SJCRH30 (cell line): ENCODE measurements at regions not wholly inside any gene's neighbourhood (a gene's known extent, or its start where the extent isn't known, plus 50 kb on each side); places are given as distances from the start of the nearest gene placed in this dataset.

ENCODE experiments used
- DNase-seq, 2 experiments: peaks; one replicate each; pipeline ENCODE4 v3.0.0-alpha.2; 2015 to 2020
- H3K27ac ChIP-seq: fragments of 250-450 bp; sonication (Bioruptor Pico); 2 replicates; pipeline ENCODE4 v1.5.1; 2020; ENCODE audit warnings: mild to moderate bottlenecking, moderate library complexity
- H3K27me3 ChIP-seq: fragments of 250-450 bp; sonication (Bioruptor Pico); 2 replicates; pipeline ENCODE4 v1.5.1; 2020; ENCODE audit warnings: mild to moderate bottlenecking, moderate library complexity
- H3K36me3 ChIP-seq: fragments of 250-450 bp; sonication (Bioruptor Pico); 2 replicates; pipeline ENCODE4 v1.5.1; 2020; ENCODE audit warnings: mild to moderate bottlenecking, moderate library complexity
- H3K4me1 ChIP-seq: fragments of 250-450 bp; sonication (Bioruptor Pico); 2 replicates; pipeline ENCODE4 v1.5.1; 2020; ENCODE audit warnings: mild to moderate bottlenecking, moderate library complexity
- H3K4me3 ChIP-seq: fragments of 250-450 bp; sonication (Bioruptor Pico); 2 replicates; pipeline ENCODE4 v1.5.1; 2020; ENCODE audit warnings: mild to moderate bottlenecking, moderate library complexity
- H3K9me3 ChIP-seq: fragments of 250-450 bp; sonication (Bioruptor Pico); replicated peaks from 2 replicates; pipeline ENCODE4 v1.5.1; 2020; ENCODE audit warnings: mild to moderate bottlenecking, moderate library complexity

GRCh38 chr1:214954617-214954949 lies 128.0 kb upstream of the KCNK2 start:
- H3K27me3 ChIP-seq = no peaks in the 10 kb centered on the region; the same call in none of the 2 replicates
- H3K9me3 ChIP-seq = no peaks in the 10 kb centered on the region
- no peaks in the 10 kb centered on the region for H3K4me1 ChIP-seq
- no peak overlapping the region for H3K27ac ChIP-seq
- DNase-seq = no peak
- no peak overlapping the region for H3K4me3 ChIP-seq
- no peaks in the 10 kb centered on the region for H3K36me3 ChIP-seq

- Histone ChIP-seq H3K27me3 (no peaks in the 10 kb centered on the region; the same call in none of the 2 replicates), H3K36me3 (no peaks in the 10 kb centered on the region), H3K27ac (no peak overlapping the region), H3K9me3 (no peaks in the 10 kb centered on the region), H3K4me3 (no peak overlapping the region), H3K4me1 (no peaks in the 10 kb centered on the region)
- DNase-seq = peak in 1 of 2 experiments; percentile 11
These were observed 125.0 kb upstream of the KCNK2 start for GRCh38 chr1:214957330-214958137.

GRCh38 chr1:214958486-214958885 lies 124.1 kb upstream of the KCNK2 start:
- Histone ChIP-seq H3K4me1 (no peaks in the 10 kb centered on the region), H3K27ac (no peak overlapping the region), H3K9me3 (no peaks in the 10 kb centered on the region), H3K27me3 (no peaks in the 10 kb centered on the region; the same call in none of the 2 replicates), H3K36me3 (no peaks in the 10 kb centered on the region), H3K4me3 (no peak overlapping the region)
- no peak for DNase-seq

- Histone ChIP-seq H3K36me3 (no peaks in the 10 kb centered on the region), H3K27ac (no peak overlapping the region), H3K4me1 (no peaks in the 10 kb centered on the region), H3K27me3 (no peaks in the 10 kb centered on the region), H3K9me3 (no peaks in the 10 kb centered on the region), H3K4me3 (no peak overlapping the region)
- no peak for DNase-seq
These were observed 116.2 kb upstream of the KCNK2 start for GRCh38 chr1:214966346-214966745.

- no peaks in the 10 kb centered on the region for H3K9me3 ChIP-seq
- H3K27ac ChIP-seq = no peak overlapping the region
- no peak for DNase-seq
- no peaks in the 10 kb centered on the region for H3K36me3 ChIP-seq
- no peaks in the 10 kb centered on the region; the same call in 1 of the 2 replicates for H3K27me3 ChIP-seq
- no peak overlapping the region for H3K4me3 ChIP-seq
- no peaks in the 10 kb centered on the region for H3K4me1 ChIP-seq
These were observed 114.5 kb upstream of the KCNK2 start for GRCh38 chr1:214967865-214968575.

GRCh38 chr1:214970016-214970415 lies 112.5 kb upstream of the KCNK2 start:
- H3K27me3 ChIP-seq = peaks cover 2% of the 10 kb centered on the region; the same call in 1 of the 2 replicates
- no peaks in the 10 kb centered on the region for H3K36me3 ChIP-seq
- DNase-seq = no peak
- H3K9me3 ChIP-seq = no peaks in the 10 kb centered on the region
- H3K4me3 ChIP-seq = no peak overlapping the region
- H3K27ac ChIP-seq = no peak overlapping the region
- no peaks in the 10 kb centered on the region for H3K4me1 ChIP-seq

GRCh38 chr1:214971071-214971470 lies 111.5 kb upstream of the KCNK2 start:
- no peak for DNase-seq
- no peaks in the 10 kb centered on the region for H3K36me3 ChIP-seq
- H3K4me1 ChIP-seq = no peaks in the 10 kb centered on the region
- no peak overlapping the region for H3K27ac ChIP-seq
- H3K4me3 ChIP-seq = no peak overlapping the region
- no peaks in the 10 kb centered on the region for H3K9me3 ChIP-seq
- peaks cover 2% of the 10 kb centered on the region; the same call in 1 of the 2 replicates for H3K27me3 ChIP-seq

- Histone ChIP-seq H3K27me3 (peaks cover 2% of the 10 kb centered on the region), H3K4me1 (no peaks in the 10 kb centered on the region), H3K4me3 (no peak overlapping the region), H3K36me3 (no peaks in the 10 kb centered on the region), H3K9me3 (no peaks in the 10 kb centered on the region), H3K27ac (no peak overlapping the region)
- DNase-seq = no peak
These were observed 108.5 kb upstream of the KCNK2 start for GRCh38 chr1:214974002-214974401.

GRCh38 chr1:214976665-214977064 lies 105.9 kb upstream of the KCNK2 start:
- H3K9me3 ChIP-seq = no peaks in the 10 kb centered on the region
- peaks cover 2% of the 10 kb centered on the region for H3K27me3 ChIP-seq
- H3K4me3 ChIP-seq = no peak overlapping the region
- no peaks in the 10 kb centered on the region for H3K4me1 ChIP-seq
- H3K27ac ChIP-seq = no peak overlapping the region
- no peaks in the 10 kb centered on the region for H3K36me3 ChIP-seq
- no peak for DNase-seq

- Histone ChIP-seq H3K36me3 (no peaks in the 10 kb centered on the region), H3K27ac (no peak overlapping the region), H3K4me1 (no peaks in the 10 kb centered on the region), H3K27me3 (peaks cover 2% of the 10 kb centered on the region), H3K4me3 (no peak overlapping the region), H3K9me3 (no peaks in the 10 kb centered on the region)
- no peak for DNase-seq
These were observed 105.4 kb upstream of the KCNK2 start for GRCh38 chr1:214977110-214977509.

- no peaks in the 10 kb centered on the region for H3K9me3 ChIP-seq
- no peak overlapping the region for H3K27ac ChIP-seq
- H3K4me1 ChIP-seq = no peaks in the 10 kb centered on the region
- DNase-seq = no peak
- peaks cover 2% of the 10 kb centered on the region for H3K27me3 ChIP-seq
- no peak overlapping the region for H3K4me3 ChIP-seq
- no peaks in the 10 kb centered on the region for H3K36me3 ChIP-seq
These were observed 104.7 kb upstream of the KCNK2 start for GRCh38 chr1:214977700-214978374.

GRCh38 chr1:214979191-214979590 lies 103.3 kb upstream of the KCNK2 start:
- H3K4me1 ChIP-seq = no peaks in the 10 kb centered on the region
- no peaks in the 10 kb centered on the region for H3K36me3 ChIP-seq
- H3K27ac ChIP-seq = no peak overlapping the region
- H3K4me3 ChIP-seq = no peak overlapping the region
- H3K9me3 ChIP-seq = no peaks in the 10 kb centered on the region
- peaks cover 2% of the 10 kb centered on the region for H3K27me3 ChIP-seq
- DNase-seq = no peak

GRCh38 chr1:214980921-214981320 lies 101.6 kb upstream of the KCNK2 start:
- H3K9me3 ChIP-seq = no peaks in the 10 kb centered on the region
- H3K27ac ChIP-seq = no peak overlapping the region
- no peaks in the 10 kb centered on the region for H3K36me3 ChIP-seq
- H3K4me1 ChIP-seq = no peaks in the 10 kb centered on the region
- DNase-seq = no peak
- H3K27me3 ChIP-seq = no peaks in the 10 kb centered on the region; the same call in 1 of the 2 replicates
- H3K4me3 ChIP-seq = no peak overlapping the region

GRCh38 chr1:214983126-214983869 lies 99.2 kb upstream of the KCNK2 start:
- H3K4me3 ChIP-seq = no peak overlapping the region
- no peak overlapping the region for H3K27ac ChIP-seq
- H3K27me3 ChIP-seq = no peaks in the 10 kb centered on the region
- no peak for DNase-seq
- H3K36me3 ChIP-seq = no peaks in the 10 kb centered on the region
- H3K9me3 ChIP-seq = no peaks in the 10 kb centered on the region
- H3K4me1 ChIP-seq = no peaks in the 10 kb centered on the region
